Tibial nerve (tissue), 4 donors: ENCODE measurements at regions not wholly inside any gene's neighbourhood (a gene's known extent, or its start where the extent isn't known, plus 50 kb on each side); places are given as distances from the start of the nearest gene placed in this dataset.
A peak's percentile ranks its signal among the peaks of the same experiment; 100 is the strongest.

ENCODE experiments used
- DNase-seq, 2 donors: peaks; one replicate each; pipeline ENCODE4 v3.0.0-alpha.2; 2019; ENCODE audit warnings: low spot score in 2 of 2
- H3K27ac ChIP-seq, 4 donors: fragments of 200-600 bp; sonication (generic) in 3 of 4; one replicate each; pipeline ENCODE4 v1.5.1; 2017 to 2019; ENCODE audit warnings: mild to moderate bottlenecking in 1 of 4
- H3K27me3 ChIP-seq, 2 donors: fragments of 200-600 bp; sonication (generic) in 1 of 2; one replicate each; pipeline versions ENCODE4 v1.5.1 to v1.6.0; 2017 to 2019
- H3K36me3 ChIP-seq, 3 donors: fragments of 200-600 bp; sonication (generic); one replicate each; pipeline ENCODE4 v1.5.1; 2018 to 2019
- H3K4me1 ChIP-seq, 4 donors: fragments of 200-600 bp; sonication (generic) in 3 of 4; one replicate each; pipeline ENCODE4 v1.5.1; 2017 to 2019
- H3K4me3 ChIP-seq, 4 donors: fragments of 200-600 bp; sonication (generic) in 3 of 4; one replicate each; pipeline ENCODE4 v1.5.1; 2017 to 2019; ENCODE audit warnings: mild to moderate bottlenecking in 1 of 4, moderate library complexity in 1 of 4
- H3K9me3 ChIP-seq, 4 donors: fragments of 200-600 bp; sonication (generic) in 3 of 4; one replicate each; pipeline ENCODE4 v1.5.1; 2017 to 2019
- EP300 ChIP-seq, 2 donors: sonication (generic); formaldehyde crosslinking; IDR thresholded peaks; one replicate each; pipeline ENCODE4 v1.6.1; 2017; ENCODE audit warnings: antibody characterized with exemption in 2 of 2, mild to moderate bottlenecking in 1 of 2
- POLR2A ChIP-seq, 2 donors: fragments of 450-650 bp; IDR thresholded peaks; one replicate each; pipeline ENCODE4 v1.6.1; 2017; ENCODE audit warnings: antibody characterized with exemption in 2 of 2, mild to moderate bottlenecking in 2 of 2, moderate library complexity in 2 of 2
- WGBS, 2 donors: methylation state at CpG; one replicate each; pipeline ENCODE4 v1.1.5; 2018; 5-methylcytosine and 5-hydroxymethylcytosine counted together
- TF ChIP-seq, protein P1 (sequence below), 5 experiments: fragments of 200-600 bp in 3 of 5; fragments of 450-650 bp in 2 of 5; sonication (generic) in 3 of 5; IDR thresholded peaks; one replicate each; pipeline ENCODE4 v1.5.1; 2016 to 2019; ENCODE audit warnings: antibody characterized with exemption in 5 of 5, mild to moderate bottlenecking in 3 of 5, moderate library complexity in 2 of 5

DNA sequence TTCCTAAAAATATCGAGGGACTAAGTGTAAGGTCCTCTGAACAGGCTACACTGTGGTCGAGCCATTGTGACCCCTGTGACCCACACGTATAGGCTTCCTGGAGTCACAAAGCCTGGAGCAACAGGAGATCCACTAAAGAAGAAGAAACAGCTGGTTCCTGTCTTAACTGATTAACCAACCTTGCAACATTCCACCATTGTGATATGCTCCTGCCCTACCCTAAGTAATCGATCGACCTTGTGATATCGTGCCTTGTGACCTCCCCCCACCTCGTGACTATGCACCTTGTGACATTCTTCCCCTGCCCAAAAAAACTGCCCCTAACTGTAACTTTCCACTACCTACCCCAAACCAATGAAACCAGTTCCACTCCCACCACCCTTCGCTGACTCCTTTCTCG is 304.6 kb upstream of the FAM78B start:
- H3K36me3 ChIP-seq, result no peaks in the 10 kb centered on the region
- TF ChIP-seq, protein P1, sequence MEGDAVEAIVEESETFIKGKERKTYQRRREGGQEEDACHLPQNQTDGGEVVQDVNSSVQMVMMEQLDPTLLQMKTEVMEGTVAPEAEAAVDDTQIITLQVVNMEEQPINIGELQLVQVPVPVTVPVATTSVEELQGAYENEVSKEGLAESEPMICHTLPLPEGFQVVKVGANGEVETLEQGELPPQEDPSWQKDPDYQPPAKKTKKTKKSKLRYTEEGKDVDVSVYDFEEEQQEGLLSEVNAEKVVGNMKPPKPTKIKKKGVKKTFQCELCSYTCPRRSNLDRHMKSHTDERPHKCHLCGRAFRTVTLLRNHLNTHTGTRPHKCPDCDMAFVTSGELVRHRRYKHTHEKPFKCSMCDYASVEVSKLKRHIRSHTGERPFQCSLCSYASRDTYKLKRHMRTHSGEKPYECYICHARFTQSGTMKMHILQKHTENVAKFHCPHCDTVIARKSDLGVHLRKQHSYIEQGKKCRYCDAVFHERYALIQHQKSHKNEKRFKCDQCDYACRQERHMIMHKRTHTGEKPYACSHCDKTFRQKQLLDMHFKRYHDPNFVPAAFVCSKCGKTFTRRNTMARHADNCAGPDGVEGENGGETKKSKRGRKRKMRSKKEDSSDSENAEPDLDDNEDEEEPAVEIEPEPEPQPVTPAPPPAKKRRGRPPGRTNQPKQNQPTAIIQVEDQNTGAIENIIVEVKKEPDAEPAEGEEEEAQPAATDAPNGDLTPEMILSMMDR (IDR thresholded peaks at IDR 0.05), result no peak
- TF ChIP-seq POLR2A (IDR thresholded peaks at IDR 0.05) (no peak), EP300 (IDR thresholded peaks at IDR 0.05) (no peak)
- H3K27me3 ChIP-seq, result no peaks in the 10 kb centered on the region
- H3K4me3 ChIP-seq, result no peak overlapping the region
- no peaks in the 10 kb centered on the region for H3K9me3 ChIP-seq
- 78 to 79% methylated on average over 9 of the region's 9 CpGs for WGBS, 2 donors
- no peak overlapping the region for H3K27ac ChIP-seq
- H3K4me1 ChIP-seq, result peaks cover 0 to 10% (median 3%) of the 10 kb centered on the region in 4 donors
- no peak for DNase-seq

DNA sequence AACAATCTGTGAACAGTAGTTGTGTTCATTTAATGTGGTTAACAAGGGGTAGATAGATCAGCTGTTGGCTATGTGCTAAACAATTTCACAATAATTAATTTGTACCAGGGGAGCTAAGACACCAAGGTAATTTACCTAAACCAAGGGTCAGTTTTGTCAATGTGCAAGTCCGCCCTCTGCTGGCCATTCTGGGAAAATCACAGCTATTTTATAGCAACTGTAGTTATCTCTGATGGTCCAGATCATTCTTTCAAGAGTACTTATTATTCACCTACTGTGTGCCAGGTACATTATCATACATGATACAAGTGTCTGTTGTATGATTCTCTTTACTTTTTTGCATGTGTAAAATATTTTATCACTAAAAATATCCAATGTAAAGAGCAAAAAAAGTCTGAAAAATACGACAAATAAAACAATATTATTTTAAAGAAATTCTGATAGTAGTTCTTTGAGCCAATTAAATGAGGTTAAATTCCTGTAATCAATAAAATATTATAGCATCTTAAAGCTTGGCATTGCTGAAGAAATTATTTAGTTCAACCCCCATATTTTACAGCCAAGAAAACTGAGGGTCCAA is 312.3 kb upstream of the FAM78B start:
- TF ChIP-seq POLR2A (IDR thresholded peaks at IDR 0.05), result no peak
- TF ChIP-seq, protein P1 (IDR thresholded peaks at IDR 0.05), result peak; percentile 66 to 75 (median 72)
- no peak overlapping the region for H3K27ac ChIP-seq
- H3K4me3 ChIP-seq, result no peak overlapping the region
- peak; percentile 51 to 77 for DNase-seq
- H3K27me3 ChIP-seq, result no peaks in the 10 kb centered on the region
- H3K9me3 ChIP-seq, result no peaks in the 10 kb centered on the region
- no peaks in the 10 kb centered on the region for H3K36me3 ChIP-seq
- H3K4me1 ChIP-seq, result no peaks in the 10 kb centered on the region
- WGBS, 2 donors, result 47 to 49% methylated on average over 2 of the region's 2 CpGs

DNA sequence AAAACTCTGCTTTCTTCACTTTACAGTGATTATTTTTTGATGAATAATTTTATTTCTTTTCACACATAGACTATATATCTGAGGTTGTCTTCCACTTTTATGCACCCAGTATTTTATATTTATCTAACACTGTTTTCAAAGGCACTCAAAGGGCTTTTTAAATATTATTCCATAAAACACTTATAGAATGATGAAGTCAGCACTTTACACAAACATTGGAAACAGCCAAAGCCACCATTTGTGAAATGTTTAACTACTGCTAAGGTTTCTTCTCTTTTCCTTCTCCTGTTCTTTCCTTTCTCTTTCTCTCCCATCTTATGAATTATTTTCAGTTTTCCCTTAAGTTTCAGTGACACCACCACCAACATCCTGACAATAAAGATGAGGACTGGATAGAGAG is 317.7 kb upstream of the FAM78B start:
- no peak for TF ChIP-seq POLR2A (IDR thresholded peaks at IDR 0.05)
- Histone ChIP-seq H3K4me1 (no peaks in the 10 kb centered on the region), H3K27me3 (no peaks in the 10 kb centered on the region), H3K36me3 (no peaks in the 10 kb centered on the region), H3K27ac (no peak overlapping the region), H3K4me3 (no peak overlapping the region), H3K9me3 (no peaks in the 10 kb centered on the region)
- DNase-seq, result no peak

DNA sequence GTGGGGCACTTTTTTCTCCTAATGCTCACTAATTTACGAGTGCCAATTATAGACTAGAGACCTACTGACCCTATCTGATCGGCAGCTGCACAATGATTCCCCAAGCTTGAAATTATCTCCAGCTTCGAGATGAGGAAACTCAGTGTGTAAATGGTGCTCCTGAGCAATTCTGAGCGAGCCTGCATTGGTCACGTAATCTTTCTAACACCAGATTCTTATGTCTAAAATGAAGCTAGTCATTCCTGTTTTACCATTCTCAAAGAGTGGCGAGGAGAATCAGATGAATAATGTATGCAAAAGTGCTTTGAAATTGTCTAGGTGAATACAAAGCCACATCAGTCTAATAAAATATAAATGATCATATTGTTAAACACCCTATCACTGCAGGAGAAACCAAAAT is 318.1 kb upstream of the FAM78B start:
- DNase-seq, result no peak
- no peaks in the 10 kb centered on the region for H3K27me3 ChIP-seq
- H3K4me3 ChIP-seq, result no peak overlapping the region
- no peak for TF ChIP-seq EP300 (IDR thresholded peaks at IDR 0.05)
- TF ChIP-seq POLR2A (IDR thresholded peaks at IDR 0.05), result no peak
- TF ChIP-seq, protein P1 (IDR thresholded peaks at IDR 0.05), result no peak
- H3K4me1 ChIP-seq, result no peaks in the 10 kb centered on the region
- H3K27ac ChIP-seq, result no peak overlapping the region
- 62 to 69% methylated on average over 6 of the region's 6 CpGs for WGBS, 2 donors
- H3K9me3 ChIP-seq, result no peaks in the 10 kb centered on the region
- H3K36me3 ChIP-seq, result no peaks in the 10 kb centered on the region

DNA sequence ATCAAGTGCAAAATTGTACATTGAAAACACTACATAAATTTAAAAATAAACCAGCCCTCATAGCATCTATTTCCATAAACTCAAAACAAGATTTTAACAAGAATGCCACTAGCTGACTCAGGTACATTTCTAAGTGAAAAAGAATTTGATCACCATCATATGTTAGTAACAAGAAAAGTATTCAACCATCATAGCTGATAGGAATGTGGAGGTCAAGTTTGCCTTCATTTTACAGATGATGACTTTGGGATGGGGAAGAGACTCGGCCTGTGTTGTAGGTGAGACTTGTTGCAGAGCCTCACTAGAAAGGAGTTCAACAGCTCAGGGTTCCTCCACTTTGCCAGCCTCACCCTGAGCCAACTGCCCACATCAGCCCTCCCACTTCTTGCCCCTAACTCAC is 318.8 kb upstream of the FAM78B start:
- Histone ChIP-seq H3K4me1 (no peaks in the 10 kb centered on the region), H3K27ac (no peak overlapping the region), H3K9me3 (no peaks in the 10 kb centered on the region), H3K36me3 (no peaks in the 10 kb centered on the region), H3K27me3 (no peaks in the 10 kb centered on the region), H3K4me3 (no peak overlapping the region)
- 80 to 82% methylated on average over 1 of the region's 1 CpG for WGBS, 2 donors
- TF ChIP-seq, protein P1 (IDR thresholded peaks at IDR 0.05), result no peak
- TF ChIP-seq POLR2A (IDR thresholded peaks at IDR 0.05), result no peak
- no peak for TF ChIP-seq EP300 (IDR thresholded peaks at IDR 0.05)
- no peak for DNase-seq

DNA sequence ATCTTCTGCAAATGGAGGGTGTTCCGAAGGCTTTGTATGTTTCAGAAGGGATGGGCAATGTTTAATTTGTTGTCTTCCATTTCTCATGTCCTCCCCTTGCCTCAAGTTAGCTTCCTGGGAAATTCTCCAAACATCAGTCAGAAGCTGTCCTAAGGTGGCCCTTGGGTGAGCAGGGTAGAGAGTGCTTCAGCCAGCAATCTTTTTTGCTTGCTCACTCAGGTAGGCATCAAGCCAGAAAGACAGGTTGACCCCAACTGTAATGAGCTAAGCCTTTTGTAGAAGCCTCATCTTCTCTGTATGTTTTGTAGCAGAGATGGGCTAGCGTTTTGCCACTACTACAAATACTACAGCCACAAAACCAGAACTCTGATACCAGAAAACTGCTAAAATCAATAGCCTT is 321.5 kb upstream of the FAM78B start:
- no peak for DNase-seq
- Histone ChIP-seq H3K27ac (no peak overlapping the region), H3K27me3 (no peaks in the 10 kb centered on the region), H3K4me1 (no peaks in the 10 kb centered on the region), H3K36me3 (no peaks in the 10 kb centered on the region), H3K4me3 (no peak overlapping the region), H3K9me3 (no peaks in the 10 kb centered on the region)
- TF ChIP-seq, protein P1 (IDR thresholded peaks at IDR 0.05), result no peak
- no peak for TF ChIP-seq EP300 (IDR thresholded peaks at IDR 0.05)
- no peak for TF ChIP-seq POLR2A (IDR thresholded peaks at IDR 0.05)
- 85 to 87% methylated on average over 2 of the region's 2 CpGs for WGBS, 2 donors
